Esophagus squamous epithelium (tissue), 4 donors: ENCODE measurements at regions not wholly inside any gene's neighbourhood (a gene's known extent, or its start where the extent isn't known, plus 50 kb on each side); places are given as distances from the start of the nearest gene placed in this dataset.

Experiments
- CTCF ChIP-seq, 6 experiments: fragments of 450-650 bp in 4 of 6; fragments of 200-600 bp in 2 of 6; sonication (generic) in 2 of 6; IDR thresholded peaks; one replicate each; pipeline ENCODE4 v1.5.1; 2016 to 2019; ENCODE audit warnings: antibody characterized with exemption in 6 of 6, mild to moderate bottlenecking in 4 of 6, moderate library complexity in 4 of 6
- POLR2A ChIP-seq, 4 donors: fragments of 450-650 bp; IDR thresholded peaks; one replicate each; pipeline ENCODE4 v1.6.1; 2017; ENCODE audit warnings: antibody characterized with exemption in 4 of 4, mild to moderate bottlenecking in 4 of 4, moderate library complexity in 3 of 4

GRCh38 chr9:708551-709432 lies 132.7 kb upstream of the DMRT1 start:
- no peak for TF ChIP-seq CTCF (IDR thresholded peaks at IDR 0.05)
- no peak for TF ChIP-seq POLR2A (IDR thresholded peaks at IDR 0.05)
